H54 (cell line): ENCODE measurements at regions not wholly inside any gene's neighbourhood (a gene's known extent, or its start where the extent isn't known, plus 50 kb on each side); places are given as distances from the start of the nearest gene placed in this dataset.

ENCODE experiments used
- DNase-seq: peaks from one replicate; pipeline ENCODE4 v3.0.0; 2011; ENCODE audit warnings: low spot score, mixed read lengths; ENCODE audit not compliant: insufficient read length
- FAIRE-seq: peaks from 3 replicates; lab custom pipeline; 2011; peaks lifted over from hg19 to GRCh38; lab: Jason Lieb, UNC
- POLR2A ChIP-seq: IDR thresholded peaks from 2 replicates; pipeline ENCODE4 v1.6.1; 2011; ENCODE audit warnings: low read depth, mild to moderate bottlenecking, low read length

DNA sequence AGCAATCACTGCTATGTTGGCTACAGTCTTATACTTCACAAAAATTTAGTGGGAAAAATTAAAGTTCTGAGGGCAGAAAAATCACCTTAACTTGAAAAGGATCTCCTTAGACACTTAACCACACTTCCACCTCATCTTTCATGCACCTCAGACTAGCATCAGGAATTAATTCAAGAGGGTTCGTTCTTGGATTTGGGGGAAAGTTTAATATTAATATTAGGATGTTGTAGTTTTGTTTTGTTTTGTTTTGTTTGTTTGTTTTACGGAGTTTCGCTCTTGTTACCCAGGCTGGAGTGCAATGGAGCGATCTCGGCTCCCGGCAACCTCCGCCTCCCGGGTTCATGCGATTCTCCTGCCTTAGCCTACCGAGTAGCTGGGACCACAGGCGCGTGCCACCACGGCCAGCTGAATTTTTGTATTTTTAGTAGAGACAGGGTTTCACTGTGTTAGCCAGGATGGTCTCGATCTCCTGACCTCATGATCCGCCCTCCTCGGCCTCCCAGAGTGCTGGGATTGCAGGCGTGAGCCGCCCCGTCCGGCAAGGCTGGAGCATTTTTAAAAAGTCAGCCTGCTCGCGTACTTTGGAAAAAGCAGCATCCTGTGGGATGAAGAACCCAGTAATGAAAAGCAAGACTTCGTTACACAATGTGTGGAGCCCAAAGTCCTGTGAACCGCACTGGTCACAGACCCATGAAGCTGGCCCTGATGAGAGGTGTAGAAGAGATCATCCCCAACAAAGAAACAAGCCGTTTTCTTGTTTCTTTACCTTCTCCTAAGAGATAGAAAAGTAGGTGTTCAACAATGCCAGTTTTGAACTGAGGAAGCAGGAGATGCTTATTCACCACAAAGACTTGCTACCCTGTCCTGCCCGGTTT, 194.9 kb downstream of the GPX5 start:
- FAIRE-seq (no peak), DNase-seq (no peak)
- TF ChIP-seq POLR2A, result no peak

DNA sequence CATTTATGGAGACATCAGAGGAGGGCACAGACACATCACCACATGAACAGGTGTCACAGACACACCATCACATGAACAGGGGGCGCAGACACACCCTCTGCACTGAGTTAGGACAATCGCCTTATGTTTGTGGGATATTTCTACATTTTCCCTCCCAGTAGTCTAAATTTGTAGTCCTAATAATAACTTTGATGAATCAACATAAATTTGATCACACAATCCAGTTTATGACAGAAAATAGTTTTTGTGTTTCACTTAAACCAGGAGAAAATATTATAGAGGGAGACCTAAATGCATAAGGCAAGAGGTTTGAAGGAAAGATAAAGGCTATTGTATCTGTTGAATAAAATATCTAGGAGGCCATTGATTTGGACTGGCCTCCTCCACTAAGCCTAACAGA, 195.7 kb downstream of the GPX5 start:
- FAIRE-seq (no peak), DNase-seq (no peak)
- TF ChIP-seq POLR2A, result no peak

DNA sequence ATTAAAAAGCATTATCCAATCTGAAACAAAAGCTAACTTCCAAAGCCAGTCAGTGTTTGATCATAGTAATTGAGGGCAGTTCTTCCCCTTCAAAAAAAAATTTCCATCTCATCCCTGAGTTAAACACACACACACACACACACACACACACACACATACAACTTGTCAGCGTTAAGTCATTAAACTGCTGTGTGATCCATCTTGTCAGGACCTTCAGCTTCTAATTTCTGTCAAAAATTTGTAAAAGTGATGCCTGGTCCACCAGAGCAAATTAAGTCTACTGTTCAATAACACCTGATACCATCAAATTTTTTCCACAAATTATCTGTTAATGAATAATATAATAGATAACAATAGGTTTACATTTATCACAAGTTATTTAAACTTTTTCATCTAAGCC, 198.7 kb downstream of the GPX5 start:
- no peak for TF ChIP-seq POLR2A
- no peak for DNase-seq
- FAIRE-seq, result no peak

DNA sequence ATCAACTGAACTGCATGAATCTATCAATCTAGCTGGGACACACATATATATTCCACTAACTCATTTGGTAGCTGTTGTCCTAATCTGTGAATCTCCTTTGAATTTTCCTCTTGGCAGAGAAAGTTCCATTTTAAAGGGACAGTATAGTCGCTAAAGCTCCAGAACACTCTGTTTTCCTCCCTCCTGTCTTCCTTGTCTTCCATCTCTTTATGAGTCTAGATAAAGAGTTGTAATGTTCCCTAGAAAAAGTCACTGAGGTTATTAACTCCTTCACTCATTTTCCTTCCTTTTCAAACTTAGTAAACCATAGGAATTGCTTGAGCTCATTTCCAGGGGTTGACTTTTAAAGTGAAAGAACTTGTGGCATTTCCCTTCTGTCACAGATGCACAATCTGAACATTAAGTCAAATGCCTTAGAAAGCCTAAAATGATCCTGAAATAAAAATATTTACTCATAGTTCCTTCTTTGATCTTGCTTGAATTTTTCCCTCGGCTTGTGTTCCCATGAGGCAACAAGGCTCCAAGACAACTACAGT, 198.4 kb downstream of the TRIM27 start:
- DNase-seq (no peak), FAIRE-seq (peak; percentile 30)
- no peak for TF ChIP-seq POLR2A

DNA sequence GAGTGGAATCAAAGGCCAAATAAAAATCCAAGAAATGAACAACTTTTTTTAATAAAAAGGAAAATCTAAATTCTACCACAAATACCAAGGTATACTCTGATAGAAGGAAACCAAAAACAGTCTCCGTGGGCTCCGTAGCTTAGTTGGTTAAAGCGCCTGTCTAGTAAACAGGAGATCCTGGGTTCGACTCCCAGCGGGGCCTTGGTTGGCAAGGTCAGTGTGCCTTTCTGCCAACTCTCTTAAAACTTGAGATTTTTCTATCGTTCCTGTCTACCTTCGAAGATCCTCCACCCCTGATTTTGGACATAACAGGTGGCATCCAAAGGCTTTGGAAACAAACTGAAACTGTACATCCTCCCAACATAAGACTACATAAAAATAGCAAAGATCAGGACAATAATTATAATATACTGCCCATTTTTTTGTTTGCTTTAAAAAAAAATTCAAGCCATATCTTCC, 197.9 kb downstream of the TRIM27 start:
- DNase-seq (no peak), FAIRE-seq (peak; percentile 82)
- no peak for TF ChIP-seq POLR2A

DNA sequence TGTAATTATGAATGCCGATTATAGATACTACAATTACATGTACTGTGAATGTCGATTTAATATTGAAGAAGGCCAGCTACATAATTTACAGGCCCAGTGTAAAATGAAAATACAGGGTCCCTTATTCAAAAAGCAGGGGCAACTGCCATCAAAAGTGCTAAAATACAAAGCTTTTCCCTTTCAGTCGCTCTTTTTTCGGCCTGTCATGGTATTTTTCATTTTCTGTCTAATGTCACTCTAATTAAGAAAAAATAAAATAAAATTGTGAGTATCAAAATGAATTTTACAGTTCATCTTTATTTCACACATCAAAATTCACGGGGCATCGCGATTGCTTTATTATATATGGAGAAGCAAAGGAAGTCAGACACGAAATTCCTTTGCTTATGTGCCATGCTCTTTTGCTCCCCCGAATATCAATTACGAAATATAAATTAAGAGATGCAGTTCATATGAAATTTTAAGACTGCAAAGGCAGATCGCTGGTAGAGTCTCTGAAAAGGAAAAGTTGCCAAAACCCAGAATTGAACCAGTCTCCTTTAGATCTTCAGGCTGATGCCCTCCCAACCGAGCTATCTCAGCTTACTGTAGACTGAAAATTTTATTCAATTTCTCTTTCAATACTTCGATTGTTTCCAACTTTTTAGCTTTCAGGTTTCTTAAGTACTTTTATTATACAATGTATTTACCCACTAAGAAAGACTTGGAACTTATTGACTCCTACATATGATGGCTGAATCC, 197.0 kb downstream of the TRIM27 start:
- TF ChIP-seq POLR2A, result no peak
- no peak for FAIRE-seq
- no peak for DNase-seq

DNA sequence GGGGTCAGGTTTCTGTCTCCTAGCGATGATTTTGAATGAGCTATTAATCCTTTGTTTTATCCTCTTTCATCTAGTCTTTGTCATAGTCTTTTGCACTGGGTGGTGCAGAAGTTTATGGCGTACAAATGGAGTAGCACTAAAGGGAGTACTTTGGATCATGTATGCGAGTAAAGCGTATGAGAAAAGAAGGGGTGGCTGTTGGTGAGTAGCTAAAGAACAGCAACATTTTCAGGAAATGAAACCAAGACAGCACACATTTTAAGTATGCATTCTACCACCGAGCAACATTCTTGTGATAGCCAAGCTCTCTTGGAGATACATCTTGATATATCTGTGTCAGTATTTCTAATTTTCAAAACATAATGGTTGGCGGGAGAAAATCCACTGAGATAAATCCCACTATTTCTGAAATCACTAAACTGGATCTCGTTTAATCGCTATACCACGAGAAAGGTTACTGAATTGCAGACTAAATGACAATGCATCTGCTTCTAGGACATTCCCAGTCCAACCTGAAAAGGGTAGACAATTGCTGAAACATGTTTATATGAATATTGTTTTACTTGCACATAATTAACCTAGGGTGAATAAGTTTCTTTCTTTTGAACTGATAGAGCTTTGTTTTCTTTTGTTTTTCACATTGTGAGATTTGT, 196.1 kb downstream of the TRIM27 start:
- peak; percentile 45 for FAIRE-seq
- no peak for TF ChIP-seq POLR2A

DNA sequence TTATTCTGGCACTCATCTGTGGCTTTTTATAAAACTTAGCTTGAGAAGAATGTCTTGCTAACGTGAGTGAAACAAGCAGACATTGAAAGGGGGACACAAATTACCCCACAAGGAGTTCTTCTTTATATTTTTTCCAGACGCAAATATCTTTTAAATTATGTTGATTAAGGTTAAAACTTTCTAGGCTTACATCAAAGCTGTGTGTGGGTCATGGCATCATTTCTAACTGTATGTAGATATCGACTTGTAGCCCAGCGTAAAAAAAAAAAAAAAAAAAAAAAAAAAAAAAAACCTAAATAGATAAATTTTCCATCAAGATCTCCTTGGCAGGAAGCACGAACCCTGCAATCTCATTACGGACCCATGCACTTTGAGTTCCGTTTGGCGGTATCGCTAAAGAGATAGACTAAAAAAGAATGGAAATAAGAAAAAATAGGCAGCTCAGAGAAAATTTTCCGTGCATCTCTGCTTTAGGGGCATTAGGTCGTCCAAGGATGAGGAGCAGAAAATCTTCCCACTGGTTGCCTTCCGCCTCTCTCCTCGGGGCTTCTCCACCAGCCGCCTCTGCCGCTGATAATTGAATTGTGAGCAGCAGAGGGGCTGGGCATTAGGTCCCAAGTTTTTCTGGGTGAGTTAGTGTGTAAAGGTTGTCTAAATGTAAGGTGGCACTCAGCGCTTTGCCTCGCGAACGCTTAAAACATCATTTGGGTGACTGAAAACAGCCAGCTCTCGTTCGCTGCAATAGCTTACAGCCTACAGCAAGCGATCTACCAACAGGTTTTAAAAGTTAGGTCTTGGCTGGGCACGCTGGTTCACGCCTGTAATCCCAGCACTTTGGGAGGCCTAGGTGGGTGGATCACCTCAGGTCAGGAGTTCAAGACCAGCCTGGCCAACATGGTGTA, 194.0 kb downstream of the TRIM27 start:
- no peak for DNase-seq
- no peak for FAIRE-seq
- no peak for TF ChIP-seq POLR2A

More for the DNA sequence above, 196.1 kb downstream of the TRIM27 start:
- no peak for DNase-seq

DNA sequence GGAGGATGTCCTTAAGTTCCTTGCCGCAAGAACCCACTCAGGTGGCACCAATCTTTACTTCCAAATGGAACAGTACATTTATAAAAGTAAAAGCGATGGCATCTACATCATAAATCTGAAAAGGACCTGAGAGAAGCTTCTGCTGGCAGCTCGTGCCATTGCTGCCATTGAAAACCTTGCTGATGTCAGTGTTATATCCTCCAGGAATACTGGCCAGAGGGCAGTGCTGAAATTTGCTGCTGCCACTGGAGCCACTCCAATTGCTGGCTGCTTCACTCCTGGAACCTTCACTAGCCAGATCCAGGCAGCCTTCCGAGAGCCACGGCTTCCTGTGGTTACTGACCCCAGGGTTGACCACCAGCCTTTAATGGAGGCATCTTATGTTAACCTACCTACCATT, 191.7 kb downstream of the TRIM27 start:
- DNase-seq, result no peak
- no peak for TF ChIP-seq POLR2A
- FAIRE-seq, result no peak

DNA sequence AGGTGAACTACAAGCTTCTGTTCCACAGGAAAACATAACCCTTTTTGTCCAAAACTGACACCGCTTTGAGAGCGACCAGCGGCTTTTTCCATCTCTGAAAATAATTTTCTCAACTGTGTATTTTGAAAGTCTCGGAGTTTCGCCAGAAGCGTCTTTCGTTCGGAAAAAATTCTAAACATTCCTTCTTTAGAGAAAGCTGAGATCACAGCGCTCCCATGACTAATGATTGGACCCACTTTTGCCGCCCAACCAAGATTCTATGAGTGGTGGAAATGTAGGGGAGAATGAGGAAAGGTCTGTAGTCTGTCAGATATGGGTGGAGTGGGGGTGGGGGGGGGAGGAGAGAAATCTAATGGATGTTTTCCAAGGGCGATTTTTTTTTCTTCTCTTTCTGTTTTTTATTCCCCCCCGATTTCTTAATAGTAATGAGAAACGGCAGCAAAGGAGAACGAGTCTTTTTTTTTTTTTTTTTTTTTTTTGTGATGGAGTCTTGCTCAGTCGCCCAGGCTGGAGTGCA, 189.3 kb downstream of the TRIM27 start:
- no peak for DNase-seq

DNA sequence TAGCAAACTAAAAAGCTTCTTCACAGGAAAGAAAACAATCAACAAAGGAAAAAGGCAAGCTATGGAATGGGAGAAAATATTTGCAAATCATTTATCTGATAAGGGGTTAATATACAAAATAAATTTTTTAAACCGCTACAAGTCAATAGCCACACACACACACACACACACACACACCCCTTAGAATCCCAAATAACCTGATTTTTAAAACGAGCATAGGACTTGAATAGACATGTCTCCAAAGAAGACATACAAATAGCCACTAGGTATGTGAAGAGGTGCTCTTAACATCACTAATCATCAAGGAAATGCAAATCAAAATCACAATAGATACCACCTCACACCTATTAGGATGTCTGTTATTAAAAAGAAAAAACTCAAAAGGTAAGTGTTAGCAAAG, 187.7 kb downstream of the TRIM27 start:
- DNase-seq, result no peak
- FAIRE-seq, result no peak
- no peak for TF ChIP-seq POLR2A

More for the DNA sequence above, 189.3 kb downstream of the TRIM27 start:
- TF ChIP-seq POLR2A, result no peak
- no peak for FAIRE-seq

DNA sequence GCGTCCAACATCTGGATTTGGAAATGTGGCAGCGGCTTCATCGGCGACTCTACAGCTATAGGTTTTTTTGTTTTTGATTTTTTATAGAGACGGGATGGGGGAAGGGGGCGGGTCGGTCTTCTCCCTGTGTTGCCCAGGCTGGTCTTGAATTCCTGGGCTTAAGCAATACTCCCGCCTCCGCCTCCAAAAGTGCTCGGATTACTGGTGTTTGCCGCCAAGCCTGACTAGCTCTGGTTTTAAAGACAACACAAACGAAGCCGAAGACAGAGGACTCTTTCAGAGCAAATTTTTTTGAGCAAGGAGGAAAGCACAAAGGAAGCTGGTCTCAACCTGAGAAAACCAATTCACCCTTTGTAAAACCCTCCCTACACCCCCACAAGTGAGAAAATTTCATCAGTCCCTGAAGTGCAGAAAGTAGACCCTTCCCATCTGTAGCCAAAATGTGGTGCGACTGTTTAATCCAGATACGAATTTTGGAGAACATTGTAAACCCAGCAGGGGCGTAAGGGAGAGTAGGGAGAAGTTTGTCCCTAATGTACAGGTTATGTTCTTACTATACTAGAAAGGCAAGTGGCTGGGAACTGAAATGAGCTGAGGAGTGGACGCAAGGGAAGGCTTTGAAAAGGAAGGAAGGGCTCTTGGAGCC, 185.9 kb downstream of the TRIM27 start:
- FAIRE-seq (no peak), DNase-seq (no peak)

DNA sequence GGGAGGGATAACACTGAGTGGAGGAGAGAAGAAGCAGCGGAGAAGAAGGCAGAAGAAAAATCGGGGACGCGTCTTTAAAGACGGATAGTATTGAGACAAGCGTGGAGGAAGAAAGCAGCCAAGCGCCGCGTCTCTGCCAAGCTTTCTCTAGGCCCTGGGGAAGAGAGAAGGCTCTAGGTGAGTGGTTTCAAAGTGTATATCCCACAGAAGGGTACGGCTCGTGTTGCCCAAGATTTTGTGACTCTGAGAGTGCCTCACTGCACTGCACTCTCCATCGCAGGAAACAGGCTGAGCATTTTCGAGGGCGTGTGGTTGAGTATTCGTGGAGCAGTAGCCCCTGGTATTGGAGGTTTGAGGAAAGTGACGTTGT, 185.4 kb downstream of the TRIM27 start:
- FAIRE-seq (no peak), DNase-seq (no peak)
- no peak for TF ChIP-seq POLR2A

More for the DNA sequence above, 185.9 kb downstream of the TRIM27 start:
- TF ChIP-seq POLR2A, result no peak
